H9 (cell line): ENCODE measurements at regions not wholly inside any gene's neighbourhood (a gene's known extent, or its start where the extent isn't known, plus 50 kb on each side); places are given as distances from the start of the nearest gene placed in this dataset.

ENCODE experiments used
- DNase-seq: peaks from one replicate; pipeline ENCODE4 v3.0.0-alpha.2; 2017
- H2AFZ ChIP-seq: one replicate; pipeline ENCODE4 v1.6.1; 2013; ENCODE audit warnings: mild to moderate bottlenecking, low read length, control low read depth, moderate library complexity
- H2AK5ac ChIP-seq: 2 replicates; pipeline ENCODE4 v1.6.1; 2013; ENCODE audit warnings: low read length, control low read depth, mixed read lengths; ENCODE audit not compliant: insufficient read length
- H2BK120ac ChIP-seq: one replicate; pipeline ENCODE4 v1.6.1; 2013; ENCODE audit warnings: low read depth, mild to moderate bottlenecking, low read length, control low read depth, inconsistent platforms; ENCODE audit not compliant: poor library complexity, severe bottlenecking
- H2BK12ac ChIP-seq: 2 replicates; pipeline ENCODE4 v1.6.1; 2013; ENCODE audit warnings: low read length, control low read depth, mixed read lengths, low read depth; ENCODE audit not compliant: insufficient read length
- H2BK15ac ChIP-seq: 2 replicates; pipeline ENCODE4 v1.6.1; 2013; ENCODE audit warnings: low read depth, low read length, control low read depth
- H2BK20ac ChIP-seq: one replicate; pipeline ENCODE4 v1.6.1; 2013; ENCODE audit warnings: low read depth, mild to moderate bottlenecking, low read length, control low read depth, inconsistent platforms; ENCODE audit not compliant: poor library complexity, severe bottlenecking
- H2BK5ac ChIP-seq: 2 replicates; pipeline ENCODE4 v1.6.1; 2013; ENCODE audit warnings: low read length, control low read depth, mixed read lengths; ENCODE audit not compliant: insufficient read length
- H3K14ac ChIP-seq: 2 replicates; pipeline ENCODE4 v1.6.1; 2013; ENCODE audit warnings: low read length, control low read depth; ENCODE audit not compliant: insufficient read depth
- H3K18ac ChIP-seq: 2 replicates; pipeline ENCODE4 v1.6.1; 2013; ENCODE audit warnings: low read depth, mild to moderate bottlenecking, mixed read lengths, low read length, control low read depth; ENCODE audit not compliant: insufficient read length
- H3K23ac ChIP-seq: 2 replicates; pipeline ENCODE4 v1.6.1; 2013; ENCODE audit warnings: low read length, control low read depth, mixed read lengths, low read depth; ENCODE audit not compliant: insufficient read length
- H3K23me2 ChIP-seq: 2 replicates; pipeline ENCODE4 v1.6.1; 2013; ENCODE audit warnings: low read depth, mild to moderate bottlenecking, mixed read lengths, low read length, control low read depth; ENCODE audit not compliant: insufficient read length, poor library complexity, severe bottlenecking
- H3K27ac ChIP-seq: 2 replicates; pipeline ENCODE4 v1.5.1; 2013; ENCODE audit warnings: low read length, control low read depth, mixed read lengths, low read depth; ENCODE audit not compliant: insufficient read length
- H3K27me3 ChIP-seq: 2 replicates; pipeline ENCODE4 v1.6.1; 2013; ENCODE audit warnings: low read length, control low read depth, inconsistent platforms; ENCODE audit not compliant: insufficient read depth
- H3K4ac ChIP-seq: 2 replicates; pipeline ENCODE4 v1.6.1; 2013; ENCODE audit warnings: low read depth, mild to moderate bottlenecking, control low read depth, inconsistent platforms, low read length, moderate library complexity
- H3K4me1 ChIP-seq: 2 replicates; pipeline ENCODE4 v1.6.1; 2013; ENCODE audit warnings: low read length, control low read depth, inconsistent platforms; ENCODE audit not compliant: insufficient read depth
- H3K4me2 ChIP-seq: 2 replicates; pipeline ENCODE4 v1.6.1; 2013; ENCODE audit warnings: low read length, control low read depth, mixed read lengths; ENCODE audit not compliant: insufficient read length, insufficient read depth
- H3K56ac ChIP-seq: 2 replicates; pipeline ENCODE4 v1.6.1; 2013; ENCODE audit warnings: low read depth, mild to moderate bottlenecking, mixed read lengths, low read length, control low read depth; ENCODE audit not compliant: insufficient read length
- H3K79me1 ChIP-seq: 2 replicates; pipeline ENCODE4 v1.6.1; 2013; ENCODE audit warnings: low read depth, mild to moderate bottlenecking, moderate library complexity, low read length, control low read depth, inconsistent platforms; ENCODE audit not compliant: insufficient read depth, poor library complexity, severe bottlenecking
- H3K79me2 ChIP-seq: 2 replicates; pipeline ENCODE4 v1.6.1; 2013; ENCODE audit warnings: low read length, control low read depth, inconsistent platforms; ENCODE audit not compliant: insufficient read depth
- H3K9ac ChIP-seq: 2 replicates; pipeline ENCODE4 v1.6.1; 2013; ENCODE audit warnings: low read length, control low read depth, mixed read lengths; ENCODE audit not compliant: insufficient read length; ENCODE audit errors: extremely low read depth
- H3K9me3 ChIP-seq: one replicate; pipeline ENCODE4 v1.6.1; 2013; ENCODE audit warnings: low read depth, low read length, inconsistent platforms; ENCODE audit not compliant: control insufficient read depth
- H3T11ph ChIP-seq: one replicate; pipeline ENCODE4 v1.6.1; 2013; ENCODE audit warnings: mild to moderate bottlenecking, low read length, control low read depth, inconsistent platforms
- H4K20me1 ChIP-seq: one replicate; pipeline ENCODE4 v1.6.1; 2013; ENCODE audit not compliant: control insufficient read depth, insufficient read length, insufficient read depth
- H4K5ac ChIP-seq: 2 replicates; pipeline ENCODE4 v1.6.1; 2013; ENCODE audit warnings: low read depth, mild to moderate bottlenecking, mixed read lengths, low read length, control low read depth; ENCODE audit not compliant: insufficient read length
- H4K8ac ChIP-seq: replicated peaks from 2 replicates; pipeline ENCODE4 v1.6.1; 2013; ENCODE audit warnings: low read length, control low read depth, mixed read lengths, low read depth; ENCODE audit not compliant: insufficient read length
- H4K91ac ChIP-seq: 2 replicates; pipeline ENCODE4 v1.6.1; 2013; ENCODE audit warnings: low read depth, mild to moderate bottlenecking, moderate library complexity, mixed read lengths, low read length, control low read depth; ENCODE audit not compliant: insufficient read length
- H3K27ac Mint-ChIP-seq, 3 experiments: 2 replicates in 2 of 3; 3 replicates in 1 of 3; pipeline ENCODE4 v1.8.0; 2020 to 2021; ENCODE audit warnings: mixed read lengths in 3 of 3, mild to moderate bottlenecking in 1 of 3, moderate library complexity in 1 of 3
- H3K27me3 Mint-ChIP-seq: 2 replicates; pipeline ENCODE4 v1.8.0; 2021; ENCODE audit warnings: low read depth, mild to moderate bottlenecking, moderate library complexity, mixed read lengths
- H3K36me3 Mint-ChIP-seq, 3 experiments: 2 replicates in 2 of 3; 3 replicates in 1 of 3; pipeline ENCODE4 v1.8.0; 2020 to 2021; ENCODE audit warnings: low read depth in 3 of 3, mixed read lengths in 3 of 3; ENCODE audit not compliant: insufficient read depth in 1 of 3
- H3K4me1 Mint-ChIP-seq, 2 experiments: 2 replicates each; pipeline ENCODE4 v1.8.0; 2020; ENCODE audit warnings: mixed read lengths in 2 of 2
- H3K4me3 Mint-ChIP-seq, 2 experiments: 2 replicates in 1 of 2; 3 replicates in 1 of 2; pipeline ENCODE4 v1.8.0; 2020 to 2021; ENCODE audit warnings: mild to moderate bottlenecking in 2 of 2, mixed read lengths in 2 of 2, moderate library complexity in 1 of 2
- H3K9me3 Mint-ChIP-seq, 2 experiments: 2 replicates in 1 of 2; 3 replicates in 1 of 2; pipeline ENCODE4 v1.8.0; 2020; ENCODE audit warnings: mild to moderate bottlenecking in 2 of 2, mixed read lengths in 2 of 2, moderate library complexity in 1 of 2
- CTCF ChIP-seq: fragments of 200-600 bp; sonication (generic); conservative IDR thresholded peaks from 3 replicates; pipeline ENCODE4 v1.8.0; 2021; ENCODE audit warnings: antibody characterized with exemption, mild to moderate bottlenecking
- WGBS: extraction: QIAGEN DNeasy Blood & Tissue Kit; methylation state at CpG from one replicate; pipeline ENCODE4 v1.1.7; 2013; ENCODE audit warnings: missing lambda C conversion rate, low lambda C conversion rate, mixed read lengths; ENCODE audit not compliant: insufficient read length; ENCODE audit errors: extremely low coverage; 5-methylcytosine and 5-hydroxymethylcytosine counted together

- Histone ChIP-seq H3K4me2 (no peak overlapping the region), H4K8ac (no peak overlapping the region), H4K20me1 (no peaks in the 10 kb centered on the region), H3K23me2 (no peaks in the 10 kb centered on the region), H3K9me3 (no peaks in the 10 kb centered on the region), H2AK5ac (no peak overlapping the region), H4K5ac (no peak overlapping the region), H2BK15ac (no peak overlapping the region), H3K9ac (no peak overlapping the region), H3K79me2 (no peaks in the 10 kb centered on the region), H3K27ac (no peak overlapping the region), H2BK5ac (no peak overlapping the region), H3K4me1 (no peaks in the 10 kb centered on the region), H3K23ac (no peak overlapping the region), H3K4ac (no peak overlapping the region), H3T11ph (no peak overlapping the region), H3K79me1 (no peaks in the 10 kb centered on the region), H4K91ac (no peak overlapping the region), H3K27me3 (no peaks in the 10 kb centered on the region), H2BK20ac (no peak overlapping the region), H2BK120ac (no peak overlapping the region), H3K18ac (no peak overlapping the region), H2AFZ (no peak overlapping the region), H3K56ac (no peak overlapping the region), H2BK12ac (no peak overlapping the region), H3K14ac (no peak overlapping the region)
- no peak for DNase-seq
- peaks cover 0 to 8% (median 0%) of the 10 kb centered on the region in 3 experiments; a peak in 3 of 7 replicates for H3K36me3 Mint-ChIP-seq
- H3K4me1 Mint-ChIP-seq, result no peaks in the 10 kb centered on the region
- peaks cover 9% of the 10 kb centered on the region in 2 experiments for H3K9me3 Mint-ChIP-seq
- H3K4me3 Mint-ChIP-seq, result no peak overlapping the region
- no peak for TF ChIP-seq CTCF
- H3K27me3 Mint-ChIP-seq, result no peaks in the 10 kb centered on the region
- H3K27ac Mint-ChIP-seq, result no peak overlapping the region
- WGBS, result no CpG with 5 or more reads among the region's 3 CpGs
Observed at GRCh38 chr4:126207910-126208309, 893.2 kb downstream of the FAT4 start.
